SK-N-MC (cell line): ENCODE measurements at regions not wholly inside any gene's neighbourhood (a gene's known extent, or its start where the extent isn't known, plus 50 kb on each side); places are given as distances from the start of the nearest gene placed in this dataset.

ENCODE experiments used
- EZH2 ChIP-seq: fragments of 200-600 bp; sonication (generic); IDR thresholded peaks from one replicate; pipeline ENCODE4 v1.6.1; 2017; ENCODE audit warnings: antibody characterized with exemption
- FOXP2 ChIP-seq: optimal IDR thresholded peaks from 2 replicates; pipeline ENCODE3; 2011; ENCODE audit warnings: mild to moderate bottlenecking, moderate library complexity; ENCODE audit not compliant: insufficient read depth; ENCODE audit errors: extremely low read length, control extremely low read depth
- POLR2AphosphoS5 ChIP-seq: IDR thresholded peaks from 2 replicates; pipeline ENCODE4 v1.6.1; 2012; ENCODE audit warnings: mild to moderate bottlenecking, low read depth, low read length, borderline replicate concordance

- TF ChIP-seq POLR2AphosphoS5: no peak
- no peak for TF ChIP-seq EZH2
- TF ChIP-seq FOXP2: no peak
Measured at GRCh38 chr17:13792314-13792713, 190.6 kb upstream of the HS3ST3A1 start.
